OCI-LY7 (cell line): ENCODE measurements at regions not wholly inside any gene's neighbourhood (a gene's known extent, or its start where the extent isn't known, plus 50 kb on each side); places are given as distances from the start of the nearest gene placed in this dataset.

ENCODE experiments used
- CTCF ChIP-seq: fragments of 200-600 bp; sonication (generic); conservative IDR thresholded peaks from 2 replicates; pipeline ENCODE4 v1.5.1; 2014; ENCODE audit warnings: mild to moderate bottlenecking, antibody characterized with exemption, low read length, moderate library complexity, mixed read lengths
- EZH2phosphoT487 ChIP-seq: fragments of 200-600 bp; sonication (generic); IDR thresholded peaks from 2 replicates; pipeline ENCODE4 v1.6.1; 2018; ENCODE audit warnings: low read depth, borderline replicate concordance, mild to moderate bottlenecking, mixed run types, antibody characterized with exemption, low read length, moderate library complexity, mixed read lengths

GRCh38 chr2:221850076-221850475 lies 278.0 kb upstream of the EPHA4 start:
- no peak for TF ChIP-seq CTCF
- TF ChIP-seq EZH2phosphoT487 = no peak
